IPS-NIHi7 (cell line): ENCODE measurements at regions not wholly inside any gene's neighbourhood (a gene's known extent, or its start where the extent isn't known, plus 50 kb on each side); places are given as distances from the start of the nearest gene placed in this dataset.

Experiments
- DNase-seq: peaks from one replicate; pipeline ENCODE4 v3.0.0; 2012; ENCODE audit warnings: mixed read lengths; ENCODE audit errors: extremely low spot score

GRCh38 chr14:98280436-98280835, 991.6 kb downstream of the BCL11B start:
- no peak for DNase-seq

- no peak for DNase-seq
Measured at GRCh38 chr14:98288825-98289224, 983.2 kb downstream of the BCL11B start.

- no peak for DNase-seq
Measured at GRCh38 chr14:98290596-98290995, 981.4 kb downstream of the BCL11B start.

GRCh38 chr14:98292191-98292590, 979.8 kb downstream of the BCL11B start:
- no peak for DNase-seq

GRCh38 chr14:98293576-98293975, 978.4 kb downstream of the BCL11B start:
- DNase-seq: no peak

GRCh38 chr14:98296895-98297294, 975.1 kb downstream of the BCL11B start:
- no peak for DNase-seq

GRCh38 chr14:98297567-98297966, 974.4 kb downstream of the BCL11B start:
- DNase-seq: no peak

- DNase-seq: no peak
Measured at GRCh38 chr14:98298481-98299244, 973.3 kb downstream of the BCL11B start.

GRCh38 chr14:98301681-98302080, 970.3 kb downstream of the BCL11B start:
- no peak for DNase-seq

GRCh38 chr14:98304574-98304973, 967.4 kb downstream of the BCL11B start:
- no peak for DNase-seq

GRCh38 chr14:98309591-98309990, 962.4 kb downstream of the BCL11B start:
- no peak for DNase-seq

- DNase-seq: no peak
Measured at GRCh38 chr14:98312006-98312405, 960.0 kb downstream of the BCL11B start.

GRCh38 chr14:98321841-98322240, 950.2 kb downstream of the BCL11B start:
- DNase-seq: no peak

GRCh38 chr14:98323836-98324235, 948.2 kb downstream of the BCL11B start:
- no peak for DNase-seq

GRCh38 chr14:98325761-98326160, 946.2 kb downstream of the BCL11B start:
- no peak for DNase-seq

- DNase-seq: no peak
Measured at GRCh38 chr14:98328496-98328895, 943.5 kb downstream of the BCL11B start.

- no peak for DNase-seq
Measured at GRCh38 chr14:98334186-98334585, 937.8 kb downstream of the BCL11B start.

- DNase-seq: no peak
Measured at GRCh38 chr14:98341211-98341610, 930.8 kb downstream of the BCL11B start.

GRCh38 chr14:98345161-98345560, 926.8 kb downstream of the BCL11B start:
- no peak for DNase-seq

- no peak for DNase-seq
Measured at GRCh38 chr14:98347686-98348085, 924.3 kb downstream of the BCL11B start.

- DNase-seq: no peak
Measured at GRCh38 chr14:98348505-98348904, 923.5 kb downstream of the BCL11B start.

- DNase-seq: no peak
Measured at GRCh38 chr14:98350213-98350612, 921.8 kb downstream of the BCL11B start.

GRCh38 chr14:98364961-98365360, 907.0 kb downstream of the BCL11B start:
- no peak for DNase-seq

GRCh38 chr14:98366429-98366828, 905.6 kb downstream of the BCL11B start:
- DNase-seq: no peak
